Vagina (tissue), 2 donors: ENCODE measurements at regions not wholly inside any gene's neighbourhood (a gene's known extent, or its start where the extent isn't known, plus 50 kb on each side); places are given as distances from the start of the nearest gene placed in this dataset.

Source experiments
- DNase-seq, 2 donors: peaks; one replicate each; pipeline ENCODE4 v3.0.0-alpha.2; 2017; ENCODE audit errors: extremely low spot score in 2 of 2
- H3K27ac ChIP-seq: fragments of 200-600 bp; sonication (generic); one replicate; pipeline ENCODE4 v1.5.1; 2019
- H3K27me3 ChIP-seq: fragments of 200-600 bp; sonication (generic); one replicate; pipeline ENCODE4 v1.5.1; 2019
- H3K36me3 ChIP-seq, 2 donors: fragments of 200-600 bp; sonication (generic); one replicate each; pipeline ENCODE4 v1.5.1; 2017 to 2019
- H3K4me1 ChIP-seq: fragments of 200-600 bp; sonication (generic); one replicate; pipeline ENCODE4 v1.5.1; 2019
- H3K4me3 ChIP-seq, 2 donors: fragments of 200-600 bp; sonication (generic); 1 replicate in 1 of 2; 2 replicates in 1 of 2; pipeline ENCODE4 v1.5.1; 2016 to 2019
- H3K9me3 ChIP-seq: fragments of 200-600 bp; sonication (generic); one replicate; pipeline ENCODE4 v1.5.1; 2019
- POLR2A ChIP-seq, 2 donors: fragments of 450-650 bp; IDR thresholded peaks; one replicate each; pipeline ENCODE4 v1.6.1; 2017; ENCODE audit warnings: antibody characterized with exemption in 2 of 2, mild to moderate bottlenecking in 2 of 2, moderate library complexity in 2 of 2
- POLR2AphosphoS5 ChIP-seq, 2 donors: sonication (generic); formaldehyde crosslinking; IDR thresholded peaks; one replicate each; pipeline ENCODE4 v1.9.0; 2017; ENCODE audit warnings: antibody characterized with exemption in 2 of 2, mild to moderate bottlenecking in 2 of 2, low read depth in 1 of 2; ENCODE audit not compliant: insufficient read depth in 1 of 2
- intact Hi-C: fragments of 100-400 bp; cut with DNase I; formaldehyde crosslinking; loops from one replicate; pipeline ENCODE4 v1.15.1; 2023
- TF ChIP-seq, protein P1 (sequence below), 3 experiments: fragments of 450-650 bp in 2 of 3; fragments of 200-600 bp in 1 of 3; sonication (generic) in 1 of 3; IDR thresholded peaks; one replicate each; pipeline ENCODE4 v1.5.1; 2017 to 2019; ENCODE audit warnings: antibody characterized with exemption in 3 of 3, mild to moderate bottlenecking in 2 of 3, moderate library complexity in 2 of 3

DNA sequence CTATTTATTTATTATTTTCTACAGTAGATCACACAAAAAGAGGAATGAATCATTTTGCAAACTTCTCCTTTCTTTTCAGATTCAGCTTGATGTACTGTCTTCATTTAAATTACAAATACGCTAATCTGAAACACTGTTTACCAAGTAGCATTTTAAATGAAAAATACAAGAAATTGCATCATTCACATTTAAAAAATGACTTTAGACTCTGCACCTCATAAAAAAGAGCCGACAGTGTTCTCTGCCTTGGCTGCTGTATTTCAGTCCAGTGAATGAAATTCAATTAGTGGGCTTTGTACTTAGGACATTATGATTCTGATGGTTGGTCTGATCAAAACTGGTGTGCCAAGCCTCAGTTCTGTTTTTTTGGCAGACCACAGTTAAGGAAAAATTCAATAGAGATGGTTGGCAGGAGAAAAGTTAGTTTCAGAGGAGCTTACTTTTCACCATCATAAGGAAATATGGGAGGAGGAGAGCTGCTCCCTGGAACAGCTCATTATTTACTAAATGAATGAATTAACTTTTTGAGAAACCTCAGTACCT, 222.4 kb upstream of the ESRRG start:
- no peaks in the 10 kb centered on the region for H3K9me3 ChIP-seq
- H3K36me3 ChIP-seq = no peaks in the 10 kb centered on the region
- no peak overlapping the region for H3K4me3 ChIP-seq
- H3K27ac ChIP-seq = no peak overlapping the region
- TF ChIP-seq POLR2A (IDR thresholded peaks at IDR 0.05) (no peak), POLR2AphosphoS5 (IDR thresholded peaks at IDR 0.05; ENCODE audit: insufficient read depth in 1 of 2, low read depth in 1 of 2) (no peak)
- TF ChIP-seq, protein P1, sequence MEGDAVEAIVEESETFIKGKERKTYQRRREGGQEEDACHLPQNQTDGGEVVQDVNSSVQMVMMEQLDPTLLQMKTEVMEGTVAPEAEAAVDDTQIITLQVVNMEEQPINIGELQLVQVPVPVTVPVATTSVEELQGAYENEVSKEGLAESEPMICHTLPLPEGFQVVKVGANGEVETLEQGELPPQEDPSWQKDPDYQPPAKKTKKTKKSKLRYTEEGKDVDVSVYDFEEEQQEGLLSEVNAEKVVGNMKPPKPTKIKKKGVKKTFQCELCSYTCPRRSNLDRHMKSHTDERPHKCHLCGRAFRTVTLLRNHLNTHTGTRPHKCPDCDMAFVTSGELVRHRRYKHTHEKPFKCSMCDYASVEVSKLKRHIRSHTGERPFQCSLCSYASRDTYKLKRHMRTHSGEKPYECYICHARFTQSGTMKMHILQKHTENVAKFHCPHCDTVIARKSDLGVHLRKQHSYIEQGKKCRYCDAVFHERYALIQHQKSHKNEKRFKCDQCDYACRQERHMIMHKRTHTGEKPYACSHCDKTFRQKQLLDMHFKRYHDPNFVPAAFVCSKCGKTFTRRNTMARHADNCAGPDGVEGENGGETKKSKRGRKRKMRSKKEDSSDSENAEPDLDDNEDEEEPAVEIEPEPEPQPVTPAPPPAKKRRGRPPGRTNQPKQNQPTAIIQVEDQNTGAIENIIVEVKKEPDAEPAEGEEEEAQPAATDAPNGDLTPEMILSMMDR (IDR thresholded peaks at IDR 0.05) = no peak
- intact Hi-C loops = no loop called here
- no peaks in the 10 kb centered on the region for H3K27me3 ChIP-seq
- no peak for DNase-seq
- no peaks in the 10 kb centered on the region for H3K4me1 ChIP-seq

GRCh38 chr1:216944864-216945510, 221.8 kb upstream of the ESRRG start:
- Histone ChIP-seq H3K36me3 (no peaks in the 10 kb centered on the region), H3K9me3 (no peaks in the 10 kb centered on the region), H3K4me3 (no peak overlapping the region), H3K4me1 (no peaks in the 10 kb centered on the region), H3K27me3 (no peaks in the 10 kb centered on the region), H3K27ac (no peak overlapping the region)
- TF ChIP-seq POLR2A (IDR thresholded peaks at IDR 0.05) (no peak), POLR2AphosphoS5 (IDR thresholded peaks at IDR 0.05; ENCODE audit: insufficient read depth in 1 of 2, low read depth in 1 of 2) (no peak)
- TF ChIP-seq, protein P1 (IDR thresholded peaks at IDR 0.05) = no peak
- intact Hi-C loops = no loop called here
- DNase-seq = no peak

GRCh38 chr1:216937491-216937890, 214.3 kb upstream of the ESRRG start:
- no peak overlapping the region for H3K4me3 ChIP-seq

DNA sequence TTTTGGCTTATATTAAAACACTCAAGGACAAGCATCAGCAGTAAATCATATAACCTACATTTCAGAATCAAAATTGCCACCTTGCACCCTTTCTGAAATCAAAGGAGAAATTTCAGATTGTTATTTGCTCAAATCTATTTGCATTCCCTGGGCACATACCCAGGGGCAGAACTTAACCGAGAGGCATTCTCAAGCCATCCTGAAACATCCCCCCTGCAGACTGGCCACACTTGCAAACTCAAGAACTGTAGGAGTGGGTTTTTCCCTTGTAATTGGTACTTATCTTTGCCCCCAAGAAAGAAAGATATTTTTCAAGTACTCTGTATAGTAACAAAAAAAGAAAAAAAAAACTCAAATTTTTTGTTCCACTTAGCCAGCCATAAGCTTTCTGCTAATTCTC, 213.6 kb upstream of the ESRRG start:
- H3K4me3 ChIP-seq = no peak overlapping the region
- no peak for TF ChIP-seq POLR2AphosphoS5 (IDR thresholded peaks at IDR 0.05; ENCODE audit: insufficient read depth in 1 of 2, low read depth in 1 of 2)
- TF ChIP-seq POLR2A (IDR thresholded peaks at IDR 0.05) = no peak
- TF ChIP-seq, protein P1 (IDR thresholded peaks at IDR 0.05) = no peak
- intact Hi-C loops = no loop called here
- DNase-seq = no peak
- H3K36me3 ChIP-seq = no peaks in the 10 kb centered on the region
- no peaks in the 10 kb centered on the region for H3K27me3 ChIP-seq
- no peak overlapping the region for H3K27ac ChIP-seq
- H3K9me3 ChIP-seq = no peaks in the 10 kb centered on the region
- no peaks in the 10 kb centered on the region for H3K4me1 ChIP-seq

More at GRCh38 chr1:216937491-216937890, 214.3 kb upstream of the ESRRG start:
- TF ChIP-seq, protein P1 (IDR thresholded peaks at IDR 0.05) = no peak
- TF ChIP-seq POLR2A (IDR thresholded peaks at IDR 0.05) (no peak), POLR2AphosphoS5 (IDR thresholded peaks at IDR 0.05; ENCODE audit: insufficient read depth in 1 of 2, low read depth in 1 of 2) (no peak)
- H3K27me3 ChIP-seq = no peaks in the 10 kb centered on the region
- H3K27ac ChIP-seq = no peak overlapping the region
- intact Hi-C loops = no loop called here
- DNase-seq = no peak
- H3K36me3 ChIP-seq = no peaks in the 10 kb centered on the region
- H3K9me3 ChIP-seq = no peaks in the 10 kb centered on the region
- no peaks in the 10 kb centered on the region for H3K4me1 ChIP-seq

DNA sequence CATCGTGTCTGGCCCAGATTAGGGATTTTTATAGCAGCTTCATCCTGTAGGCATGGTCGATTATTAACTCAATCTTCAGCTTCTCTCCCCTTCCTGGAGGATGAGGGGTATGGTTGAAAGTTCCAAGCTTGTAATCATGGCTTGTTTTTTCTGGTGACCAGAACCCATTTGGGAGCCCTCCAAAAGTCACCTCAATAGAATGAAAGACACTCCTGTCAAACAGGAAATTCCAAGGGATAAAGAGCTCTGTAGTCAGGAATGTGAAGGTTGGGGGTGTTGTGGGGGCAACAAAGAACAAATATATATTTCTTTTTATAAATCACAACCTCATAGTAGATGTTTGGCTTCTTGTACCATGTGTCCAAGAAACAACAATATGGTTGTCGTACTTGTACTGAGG, 212.7 kb upstream of the ESRRG start:
- intact Hi-C loops = no loop called here
- DNase-seq = no peak
- Histone ChIP-seq H3K9me3 (no peaks in the 10 kb centered on the region), H3K4me1 (no peaks in the 10 kb centered on the region), H3K27me3 (no peaks in the 10 kb centered on the region), H3K27ac (no peak overlapping the region), H3K36me3 (no peaks in the 10 kb centered on the region), H3K4me3 (no peak overlapping the region)
- TF ChIP-seq POLR2A (IDR thresholded peaks at IDR 0.05) = no peak
- TF ChIP-seq POLR2AphosphoS5 (IDR thresholded peaks at IDR 0.05; ENCODE audit: insufficient read depth in 1 of 2, low read depth in 1 of 2) = no peak
- TF ChIP-seq, protein P1 (IDR thresholded peaks at IDR 0.05) = no peak
